K562 (cell line): ENCODE measurements at regions not wholly inside any gene's neighbourhood (a gene's known extent, or its start where the extent isn't known, plus 50 kb on each side); places are given as distances from the start of the nearest gene placed in this dataset.
A peak's percentile ranks its signal among the peaks of the same experiment; 100 is the strongest.

Experiments used
- ATAC-seq: fragments of 200-7000 bp; cut with Tn5 transposase; 3 replicates; pipeline ENCODE4 v1.9.1; 2020; ENCODE audit warnings: moderate library complexity
- BruUV-seq: library from RNA; stranded (reverse); fragments of 400-500 nt; replicated peaks from 2 replicates; lab custom pipeline; 2021; lab: Mats Ljungman, UMichigan
- CTCF ChIA-PET: fragments of 300-600 bp; formaldehyde crosslinking; extraction: SDS; loops from one replicate; lab custom pipeline; 2021; ENCODE audit warnings: low intra/inter-chr PET ratio; lab: Yijun Ruan, JAX
- POLR2A ChIA-PET: fragments of 300-600, 350-650 bp; sonication (Branson Sonifier 250); formaldehyde crosslinking; extraction: SDS; loops from one replicate; lab custom pipeline; 2021; ENCODE audit warnings: antibody characterized with exemption, inconsistent platforms; lab: Yijun Ruan, JAX
- DNase-seq, 4 experiments: peaks; one replicate each; pipeline versions ENCODE4 v3.0.0 to v3.0.0-alpha.2; 2011 to 2018; ENCODE audit warnings: low spot score in 3 of 4, mixed read lengths in 3 of 4; ENCODE audit errors: extremely low read depth in 1 of 4
- FAIRE-seq: peaks from 2 replicates; lab custom pipeline; 2011; peaks lifted over from hg19 to GRCh38; lab: Jason Lieb, UNC
- H2AFZ ChIP-seq: 2 replicates; pipeline ENCODE4 v1.6.0; 2011; ENCODE audit warnings: low read depth, low read length, control low read depth, inconsistent platforms
- H3K27ac ChIP-seq: fragments of 200-600 bp; 3 replicates; pipeline ENCODE4 v1.8.0; 2011; ENCODE audit warnings: low read depth, mild to moderate bottlenecking, control low read depth, inconsistent platforms, low read length, moderate library complexity, mixed read lengths; ENCODE audit errors: extremely low read depth
- H3K27me3 ChIP-seq, 2 experiments: fragments of 300-600 bp in 1 of 2; 2 replicates in 1 of 2; 3 replicates in 1 of 2; pipeline versions ENCODE4 v1.6.0 to v1.8.0; 2011; ENCODE audit warnings: inconsistent platforms in 2 of 2, low read length in 2 of 2, mild to moderate bottlenecking in 1 of 2, mixed read lengths in 1 of 2, moderate library complexity in 1 of 2; ENCODE audit not compliant: control insufficient read depth in 2 of 2, insufficient read depth in 2 of 2
- H3K36me3 ChIP-seq: fragments of 300-600 bp; 3 replicates; pipeline ENCODE4 v1.8.0; 2011; ENCODE audit warnings: mild to moderate bottlenecking, low read length, inconsistent platforms; ENCODE audit not compliant: control insufficient read depth, insufficient read depth
- H3K4me1 ChIP-seq, 2 experiments: fragments of 200-600 bp in 1 of 2; replicated peaks in 1 of 2; 2 replicates in 1 of 2; 3 replicates in 1 of 2; pipeline versions ENCODE4 v1.5.1 to v1.8.0; 2011; ENCODE audit warnings: inconsistent platforms in 2 of 2, low read length in 2 of 2, mild to moderate bottlenecking in 1 of 2, mixed read lengths in 1 of 2, moderate library complexity in 1 of 2; ENCODE audit not compliant: control insufficient read depth in 2 of 2, insufficient read depth in 2 of 2
- H3K4me2 ChIP-seq: 2 replicates; pipeline ENCODE4 v1.6.1; 2011; ENCODE audit warnings: low read length, control low read depth, inconsistent platforms, mixed read lengths; ENCODE audit not compliant: insufficient read depth
- H3K4me3 ChIP-seq: fragments of 200-600 bp; sonication (generic), shearing (Covaris generic); 2 replicates; pipeline ENCODE4 v1.5.1; 2016; ENCODE audit warnings: control low read depth, inconsistent platforms
- H3K79me2 ChIP-seq: fragments of 200-600 bp; 3 replicates; pipeline ENCODE4 v1.8.0; 2011; ENCODE audit warnings: low read length, inconsistent platforms; ENCODE audit not compliant: control insufficient read depth, insufficient read depth
- H3K9ac ChIP-seq, 2 experiments: 2 replicates each; pipeline versions ENCODE4 v1.6.0 to v1.6.1; 2011; ENCODE audit warnings: low read depth in 2 of 2, low read length in 2 of 2, control low read depth in 1 of 2, inconsistent platforms in 1 of 2, mild to moderate bottlenecking in 1 of 2, mixed read lengths in 1 of 2; ENCODE audit not compliant: insufficient read depth in 1 of 2
- H3K9me1 ChIP-seq: one replicate; pipeline ENCODE4 v1.6.0; 2011; ENCODE audit warnings: inconsistent platforms, mild to moderate bottlenecking, low read length, moderate library complexity; ENCODE audit not compliant: control insufficient read depth, insufficient read depth
- H3K9me3 ChIP-seq: replicated peaks from 2 replicates; pipeline ENCODE4 v1.5.1; 2011; ENCODE audit warnings: low read depth, low read length, inconsistent platforms; ENCODE audit not compliant: control insufficient read depth, insufficient read depth
- H4K20me1 ChIP-seq: replicated peaks from 2 replicates; pipeline ENCODE4 v1.6.1; 2011; ENCODE audit warnings: low read length, inconsistent platforms, mixed read lengths; ENCODE audit not compliant: control insufficient read depth, insufficient read depth
- EZH2 ChIP-seq: IDR thresholded peaks from 2 replicates; pipeline ENCODE4 v1.6.1; 2012; ENCODE audit warnings: low read depth, mild to moderate bottlenecking, inconsistent platforms, low read length, borderline replicate concordance
- MAFF ChIP-seq: IDR thresholded peaks from 2 replicates; pipeline ENCODE4 v1.6.1; 2012; ENCODE audit warnings: low read length, improper control_type of control experiment
- RBM15 ChIP-seq: fragments of 200-400 bp; formaldehyde crosslinking; IDR thresholded peaks from 2 replicates; pipeline ENCODE4 v1.6.1; 2018; ENCODE audit warnings: mild to moderate bottlenecking, low read length, moderate library complexity; ENCODE audit not compliant: insufficient read depth
- TCF3 ChIP-seq: sonication (generic); formaldehyde crosslinking; IDR thresholded peaks from 2 replicates; pipeline ENCODE4 v1.4.0; 2020; ENCODE audit warnings: mild to moderate bottlenecking, missing genetic modification reagents
- ZNF324 ChIP-seq: fragments of 250-450 bp; sonication (Bioruptor Pico); IDR thresholded peaks from 2 replicates; pipeline ENCODE4 v1.4.0; 2020; ENCODE audit warnings: mild to moderate bottlenecking
- ZNF41 ChIP-seq: fragments of 250-450 bp; sonication (Bioruptor Pico); conservative IDR thresholded peaks from 2 replicates; pipeline ENCODE4 v1.4.0; 2020; ENCODE audit warnings: mild to moderate bottlenecking
- ZNF444 ChIP-seq: fragments of 250-450 bp; sonication (Bioruptor Pico); IDR thresholded peaks from 2 replicates; pipeline ENCODE4 v1.4.0; 2020; ENCODE audit warnings: mild to moderate bottlenecking, moderate library complexity
- WGBS: fragments of 100-300 bp; shearing (Covaris generic); methylation state at CpG from one replicate; pipeline ENCODE4 v1.1.6; 2016; ENCODE audit warnings: low coverage, mixed read lengths; ENCODE audit not compliant: insufficient coverage; ENCODE audit errors: missing lambda C conversion rate; 5-methylcytosine and 5-hydroxymethylcytosine counted together
- in situ Hi-C: fragments of 300-500 bp; cut with MboI; formaldehyde crosslinking; loops from 4 replicates; pipeline ENCODE4 v1.15.0; 2018; ENCODE audit warnings: inconsistent platforms, mixed read lengths
- intact Hi-C: fragments of 100-400 bp; cut with micrococcal nuclease; formaldehyde crosslinking; loops from 2 replicates; pipeline ENCODE4 v1.14.2; 2022
- TF ChIP-seq, protein P1 (sequence below), 2 experiments: fragments of 150-350 bp in 1 of 2; IDR thresholded peaks; 2 replicates each; pipeline ENCODE4 v1.6.1; 2012 to 2016; ENCODE audit warnings: low read depth in 2 of 2, low read length in 2 of 2, mild to moderate bottlenecking in 1 of 2, moderate library complexity in 1 of 2
- TF ChIP-seq, protein P2 (sequence below): fragments of 450-650 bp; IDR thresholded peaks from 2 replicates; pipeline ENCODE4 v1.6.1; 2014; ENCODE audit warnings: low read depth, mild to moderate bottlenecking, moderate library complexity, borderline replicate concordance
- TF ChIP-seq, protein P3 (sequence below): sonication (generic); formaldehyde crosslinking; IDR thresholded peaks from 2 replicates; pipeline ENCODE4 v1.8.1; 2023; ENCODE audit warnings: mild to moderate bottlenecking, missing genetic modification reagents
- TF ChIP-seq, protein P4 (sequence below): fragments of 450-650 bp; formaldehyde crosslinking; IDR thresholded peaks from 2 replicates; pipeline ENCODE4 v1.4.0; 2020; ENCODE audit warnings: mild to moderate bottlenecking, moderate library complexity

DNA sequence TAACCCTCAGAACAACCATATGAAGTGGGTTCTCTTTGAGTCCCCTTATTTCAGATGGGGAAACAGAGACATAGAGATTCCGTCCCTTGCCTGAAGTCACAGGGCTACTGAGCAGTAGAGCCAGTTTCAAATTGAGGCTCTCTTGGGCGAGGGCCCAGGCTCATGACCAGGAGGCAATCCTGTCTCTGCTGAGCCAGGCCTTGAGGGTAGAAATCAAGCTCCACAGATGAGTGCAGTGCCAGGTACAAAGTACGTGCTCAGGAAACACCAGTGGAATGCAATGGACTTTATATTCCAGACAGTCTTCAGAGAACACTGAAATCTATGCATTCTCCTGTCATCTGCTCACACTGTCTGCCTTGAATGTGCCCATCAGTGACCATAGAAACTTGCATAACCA lies 291.7 kb upstream of the MAF start (continued):
- TF ChIP-seq, protein P1, sequence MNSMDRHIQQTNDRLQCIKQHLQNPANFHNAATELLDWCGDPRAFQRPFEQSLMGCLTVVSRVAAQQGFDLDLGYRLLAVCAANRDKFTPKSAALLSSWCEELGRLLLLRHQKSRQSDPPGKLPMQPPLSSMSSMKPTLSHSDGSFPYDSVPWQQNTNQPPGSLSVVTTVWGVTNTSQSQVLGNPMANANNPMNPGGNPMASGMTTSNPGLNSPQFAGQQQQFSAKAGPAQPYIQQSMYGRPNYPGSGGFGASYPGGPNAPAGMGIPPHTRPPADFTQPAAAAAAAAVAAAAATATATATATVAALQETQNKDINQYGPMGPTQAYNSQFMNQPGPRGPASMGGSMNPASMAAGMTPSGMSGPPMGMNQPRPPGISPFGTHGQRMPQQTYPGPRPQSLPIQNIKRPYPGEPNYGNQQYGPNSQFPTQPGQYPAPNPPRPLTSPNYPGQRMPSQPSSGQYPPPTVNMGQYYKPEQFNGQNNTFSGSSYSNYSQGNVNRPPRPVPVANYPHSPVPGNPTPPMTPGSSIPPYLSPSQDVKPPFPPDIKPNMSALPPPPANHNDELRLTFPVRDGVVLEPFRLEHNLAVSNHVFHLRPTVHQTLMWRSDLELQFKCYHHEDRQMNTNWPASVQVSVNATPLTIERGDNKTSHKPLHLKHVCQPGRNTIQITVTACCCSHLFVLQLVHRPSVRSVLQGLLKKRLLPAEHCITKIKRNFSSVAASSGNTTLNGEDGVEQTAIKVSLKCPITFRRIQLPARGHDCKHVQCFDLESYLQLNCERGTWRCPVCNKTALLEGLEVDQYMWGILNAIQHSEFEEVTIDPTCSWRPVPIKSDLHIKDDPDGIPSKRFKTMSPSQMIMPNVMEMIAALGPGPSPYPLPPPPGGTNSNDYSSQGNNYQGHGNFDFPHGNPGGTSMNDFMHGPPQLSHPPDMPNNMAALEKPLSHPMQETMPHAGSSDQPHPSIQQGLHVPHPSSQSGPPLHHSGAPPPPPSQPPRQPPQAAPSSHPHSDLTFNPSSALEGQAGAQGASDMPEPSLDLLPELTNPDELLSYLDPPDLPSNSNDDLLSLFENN (IDR thresholded peaks at IDR 0.05; ENCODE audit: low read depth in 2 of 2, low read length in 2 of 2): no peak
- TF ChIP-seq, protein P2, sequence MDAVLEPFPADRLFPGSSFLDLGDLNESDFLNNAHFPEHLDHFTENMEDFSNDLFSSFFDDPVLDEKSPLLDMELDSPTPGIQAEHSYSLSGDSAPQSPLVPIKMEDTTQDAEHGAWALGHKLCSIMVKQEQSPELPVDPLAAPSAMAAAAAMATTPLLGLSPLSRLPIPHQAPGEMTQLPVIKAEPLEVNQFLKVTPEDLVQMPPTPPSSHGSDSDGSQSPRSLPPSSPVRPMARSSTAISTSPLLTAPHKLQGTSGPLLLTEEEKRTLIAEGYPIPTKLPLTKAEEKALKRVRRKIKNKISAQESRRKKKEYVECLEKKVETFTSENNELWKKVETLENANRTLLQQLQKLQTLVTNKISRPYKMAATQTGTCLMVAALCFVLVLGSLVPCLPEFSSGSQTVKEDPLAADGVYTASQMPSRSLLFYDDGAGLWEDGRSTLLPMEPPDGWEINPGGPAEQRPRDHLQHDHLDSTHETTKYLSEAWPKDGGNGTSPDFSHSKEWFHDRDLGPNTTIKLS: no peak
- TF ChIP-seq RBM15: no peak

DNA sequence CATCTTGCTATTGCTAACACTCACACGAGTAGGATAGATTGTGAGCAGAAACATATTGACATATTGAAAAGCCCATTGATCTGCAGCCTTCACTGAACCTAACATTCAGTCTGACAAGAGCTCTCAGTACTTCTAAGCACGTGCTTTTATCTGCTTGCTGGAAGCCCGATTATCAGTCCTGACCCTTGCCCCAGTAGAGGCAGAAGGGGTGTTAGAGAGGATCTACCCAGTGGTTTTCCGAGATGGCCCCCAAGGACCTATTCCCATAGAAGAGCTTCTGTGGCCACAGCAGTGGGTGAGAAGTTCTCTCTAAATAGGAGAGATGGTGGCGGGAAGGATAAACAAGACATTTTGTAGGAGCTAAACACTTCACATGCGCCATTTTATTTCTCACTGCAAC lies 290.9 kb upstream of the MAF start:
- WGBS: 36% methylated on average over 6 of the region's 6 CpGs
- TF ChIP-seq TCF3 (CRISPR knock-in tag) (no peak), EZH2 (no peak), ZNF324 (no peak), ZNF41 (no peak), MAFF (no peak), ZNF444 (CRISPR knock-in tag) (no peak)
- TF ChIP-seq, protein P3, sequence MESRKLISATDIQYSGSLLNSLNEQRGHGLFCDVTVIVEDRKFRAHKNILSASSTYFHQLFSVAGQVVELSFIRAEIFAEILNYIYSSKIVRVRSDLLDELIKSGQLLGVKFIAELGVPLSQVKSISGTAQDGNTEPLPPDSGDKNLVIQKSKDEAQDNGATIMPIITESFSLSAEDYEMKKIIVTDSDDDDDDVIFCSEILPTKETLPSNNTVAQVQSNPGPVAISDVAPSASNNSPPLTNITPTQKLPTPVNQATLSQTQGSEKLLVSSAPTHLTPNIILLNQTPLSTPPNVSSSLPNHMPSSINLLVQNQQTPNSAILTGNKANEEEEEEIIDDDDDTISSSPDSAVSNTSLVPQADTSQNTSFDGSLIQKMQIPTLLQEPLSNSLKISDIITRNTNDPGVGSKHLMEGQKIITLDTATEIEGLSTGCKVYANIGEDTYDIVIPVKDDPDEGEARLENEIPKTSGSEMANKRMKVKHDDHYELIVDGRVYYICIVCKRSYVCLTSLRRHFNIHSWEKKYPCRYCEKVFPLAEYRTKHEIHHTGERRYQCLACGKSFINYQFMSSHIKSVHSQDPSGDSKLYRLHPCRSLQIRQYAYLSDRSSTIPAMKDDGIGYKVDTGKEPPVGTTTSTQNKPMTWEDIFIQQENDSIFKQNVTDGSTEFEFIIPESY (CRISPR knock-in tag): no peak
- TF ChIP-seq, protein P4, sequence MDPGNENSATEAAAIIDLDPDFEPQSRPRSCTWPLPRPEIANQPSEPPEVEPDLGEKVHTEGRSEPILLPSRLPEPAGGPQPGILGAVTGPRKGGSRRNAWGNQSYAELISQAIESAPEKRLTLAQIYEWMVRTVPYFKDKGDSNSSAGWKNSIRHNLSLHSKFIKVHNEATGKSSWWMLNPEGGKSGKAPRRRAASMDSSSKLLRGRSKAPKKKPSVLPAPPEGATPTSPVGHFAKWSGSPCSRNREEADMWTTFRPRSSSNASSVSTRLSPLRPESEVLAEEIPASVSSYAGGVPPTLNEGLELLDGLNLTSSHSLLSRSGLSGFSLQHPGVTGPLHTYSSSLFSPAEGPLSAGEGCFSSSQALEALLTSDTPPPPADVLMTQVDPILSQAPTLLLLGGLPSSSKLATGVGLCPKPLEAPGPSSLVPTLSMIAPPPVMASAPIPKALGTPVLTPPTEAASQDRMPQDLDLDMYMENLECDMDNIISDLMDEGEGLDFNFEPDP (CRISPR knock-in tag): no peak

More for the DNA sequence above, 290.9 kb upstream of the MAF start:
- no peaks in the 10 kb centered on the region for H3K9me1 ChIP-seq
- H2AFZ ChIP-seq: peak overlapping the region; percentile 70
- no peak overlapping the region for H3K4me3 ChIP-seq
- H3K27ac ChIP-seq: no peak overlapping the region
- no peaks in the 10 kb centered on the region for H3K9me3 ChIP-seq
- H3K4me1 ChIP-seq: peaks cover 0 to 20% of the 10 kb centered on the region in 2 experiments; a peak in 4 of 5 replicates
- ChIA-PET CTCF (no interaction called here), POLR2A (interaction anchor here (0.7 to 2.1 kb wide), 3 partner anchors 9 to 152 kb away, joined by 3 to 8 read pairs (median 3); no protein-coding TSS in a partner anchor)
- intact Hi-C loops: no loop called here
- FAIRE-seq (no peak), DNase-seq (no peak), ATAC-seq (no peak)
- H4K20me1 ChIP-seq: no peaks in the 10 kb centered on the region
- no peaks in the 10 kb centered on the region for H3K27me3 ChIP-seq
- BruUV-seq: no TSS peak
- H3K36me3 ChIP-seq: no peaks in the 10 kb centered on the region
- H3K79me2 ChIP-seq: no peaks in the 10 kb centered on the region
- in situ Hi-C loops: no loop called here
- no peak overlapping the region for H3K9ac ChIP-seq
- H3K4me2 ChIP-seq: no peak overlapping the region
